T-helper 2 cell treated with Interferon-gamma antibody and Interleukin-4, amounts not matched to agents 100 ng/mL and 5 ng/mL, for 36 hours (primary cell): ENCODE measurements at regions not wholly inside any gene's neighbourhood (a gene's known extent, or its start where the extent isn't known, plus 50 kb on each side); places are given as distances from the start of the nearest gene placed in this dataset.

Source experiments
- intact Hi-C: fragments of 100-400 bp; cut with micrococcal nuclease; formaldehyde crosslinking; loops from one replicate; pipeline ENCODE4 v1.15.1; 2023

DNA sequence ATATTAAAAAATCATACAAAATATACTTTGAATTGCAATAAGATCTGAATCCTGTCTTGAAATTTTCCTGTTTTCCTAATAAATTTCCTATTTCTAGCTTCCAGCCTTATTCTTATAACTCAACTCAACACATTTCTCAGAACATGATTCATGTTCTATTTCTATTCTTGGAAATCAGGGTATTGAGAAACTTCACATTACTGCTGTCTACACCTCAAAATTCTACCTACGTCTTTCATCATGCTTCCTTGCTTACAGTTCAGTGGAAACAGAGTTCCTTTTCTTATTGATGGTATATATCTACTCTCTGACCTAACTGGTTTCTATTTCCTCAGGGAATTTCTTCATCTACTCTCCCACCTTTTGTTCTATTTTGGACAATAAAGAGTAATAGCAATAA, 2139.0 kb downstream of the ARAP2 start:
- intact Hi-C loops, result no loop called here

DNA sequence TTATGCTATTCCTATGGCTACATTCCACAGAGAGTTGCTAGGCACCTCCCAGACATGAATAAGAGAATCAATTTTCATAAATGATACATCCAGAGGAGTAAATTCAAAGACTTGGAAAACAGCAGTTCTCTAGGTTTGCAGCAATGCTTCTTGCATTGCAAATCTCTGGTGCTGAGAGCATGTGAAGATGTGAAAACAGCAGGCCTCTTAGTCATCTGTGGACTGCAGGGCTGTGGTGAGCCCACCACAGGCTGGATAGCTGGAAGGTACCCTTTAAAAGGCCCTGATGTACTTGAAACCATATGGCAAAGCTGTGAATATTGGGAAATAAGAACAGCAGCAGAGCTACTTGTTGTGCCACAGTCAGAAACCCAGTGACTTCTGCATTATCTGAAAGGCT, 2135.9 kb downstream of the ARAP2 start:
- intact Hi-C loops, result no loop called here

DNA sequence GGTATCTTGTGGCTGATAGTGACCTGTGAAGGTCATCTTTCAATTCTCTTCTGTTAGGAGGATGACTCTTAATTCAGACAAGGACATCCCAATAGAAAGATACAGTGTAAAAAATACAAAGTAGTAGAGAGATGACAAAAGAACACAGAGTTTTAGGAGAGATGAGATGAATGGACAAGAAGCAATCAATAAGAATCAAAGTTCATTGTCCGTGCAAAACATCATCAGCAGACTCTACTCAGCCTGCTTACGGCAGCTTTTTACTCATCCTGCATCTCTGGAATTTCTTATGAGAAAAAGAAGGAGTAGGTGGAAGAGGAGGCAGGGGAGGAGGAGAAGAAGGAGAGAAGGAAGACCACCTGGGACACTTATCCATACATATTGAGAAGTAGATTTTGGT, 2131.7 kb downstream of the ARAP2 start:
- intact Hi-C loops, result no loop called here

- intact Hi-C loops, result no loop called here
These were observed 2105.9 kb downstream of the ARAP2 start for GRCh38 chr4:34138385-34138784.

DNA sequence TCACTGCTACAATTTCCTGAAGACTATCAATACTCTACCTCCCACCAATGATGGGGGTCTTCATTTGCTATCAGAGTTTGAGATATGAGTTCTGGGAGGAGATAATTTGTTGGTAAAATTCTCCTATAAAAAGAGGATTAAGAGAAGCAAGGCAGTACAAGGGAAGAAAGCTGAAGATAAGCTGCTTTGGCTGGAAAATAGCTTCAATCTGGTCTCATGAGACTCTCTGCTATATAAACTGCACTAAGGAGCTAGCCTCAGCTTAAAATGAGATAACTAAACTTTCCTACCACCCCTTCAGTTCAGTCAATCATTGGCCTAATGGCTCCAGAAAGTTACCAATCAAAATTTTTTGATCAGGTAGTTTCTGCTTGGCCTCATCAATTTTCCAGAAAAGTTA, 2105.0 kb downstream of the ARAP2 start:
- intact Hi-C loops, result no loop called here

DNA sequence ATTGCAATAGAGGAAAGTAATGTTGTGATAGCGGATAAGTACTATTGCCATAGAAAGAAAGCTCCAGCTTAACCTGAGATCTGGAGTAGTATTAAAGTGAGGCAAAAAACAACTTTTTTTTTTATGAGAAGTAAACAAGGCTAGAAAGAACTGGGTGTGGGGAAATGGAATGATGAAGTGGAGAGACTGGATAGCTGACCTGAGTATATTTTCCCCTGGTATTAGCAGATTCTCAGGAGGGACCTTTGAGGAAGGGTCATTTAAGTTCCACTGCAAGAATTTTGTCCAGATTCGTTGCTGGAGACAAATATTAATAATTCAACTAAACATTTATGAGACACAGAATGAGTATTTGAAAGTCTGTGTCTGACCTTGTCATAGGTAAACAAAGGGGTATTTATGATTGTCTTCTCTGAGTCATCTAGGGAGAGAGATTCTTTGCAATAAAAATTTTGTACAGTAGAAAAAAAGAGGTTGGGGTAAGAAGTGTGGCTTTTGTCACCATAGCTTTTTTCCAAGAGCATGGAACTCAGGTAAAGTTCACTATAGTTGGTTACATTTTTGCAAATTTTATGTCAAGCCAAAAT, 2095.9 kb downstream of the ARAP2 start:
- intact Hi-C loops, result no loop called here

- intact Hi-C loops, result no loop called here
These were observed 2086.8 kb downstream of the ARAP2 start for GRCh38 chr4:34157547-34157946.

DNA sequence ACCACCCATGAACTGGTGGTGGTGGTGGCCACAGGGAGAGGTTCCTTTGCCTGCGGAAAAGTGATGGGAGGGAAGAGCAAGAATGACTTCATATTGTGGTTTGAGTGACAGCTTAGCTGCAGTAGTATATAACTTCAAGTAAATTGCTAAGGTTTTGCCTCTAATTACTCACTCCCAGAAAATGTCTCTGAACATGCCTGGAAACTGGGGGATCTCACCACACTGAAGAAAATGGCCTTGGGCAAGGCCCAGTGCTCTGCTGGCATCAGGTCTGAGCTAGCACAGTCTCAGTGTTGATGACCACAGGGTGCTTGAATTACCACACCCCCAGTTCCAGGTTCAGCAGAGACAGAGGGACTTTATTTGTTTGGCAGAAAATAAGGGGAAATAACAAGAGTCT, 2085.4 kb downstream of the ARAP2 start:
- intact Hi-C loops, result no loop called here

DNA sequence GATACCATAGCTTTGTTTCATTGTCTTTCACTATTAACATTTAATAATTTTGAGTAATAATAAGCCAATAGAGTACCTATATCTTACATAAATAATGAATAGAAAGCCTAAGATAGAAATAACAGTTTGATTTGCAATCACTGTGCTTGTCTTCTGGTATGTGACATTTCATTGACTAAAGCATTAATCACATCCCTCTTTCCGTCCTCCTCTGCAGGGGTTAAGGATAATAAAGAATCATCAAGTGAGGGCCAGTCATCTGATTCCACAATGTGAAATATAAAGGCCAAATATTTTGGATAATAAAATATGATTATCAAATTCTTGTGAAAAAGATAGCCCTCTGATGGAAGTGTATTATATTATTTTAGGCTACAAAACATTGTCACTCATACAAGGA, 2073.4 kb downstream of the ARAP2 start:
- intact Hi-C loops, result no loop called here

DNA sequence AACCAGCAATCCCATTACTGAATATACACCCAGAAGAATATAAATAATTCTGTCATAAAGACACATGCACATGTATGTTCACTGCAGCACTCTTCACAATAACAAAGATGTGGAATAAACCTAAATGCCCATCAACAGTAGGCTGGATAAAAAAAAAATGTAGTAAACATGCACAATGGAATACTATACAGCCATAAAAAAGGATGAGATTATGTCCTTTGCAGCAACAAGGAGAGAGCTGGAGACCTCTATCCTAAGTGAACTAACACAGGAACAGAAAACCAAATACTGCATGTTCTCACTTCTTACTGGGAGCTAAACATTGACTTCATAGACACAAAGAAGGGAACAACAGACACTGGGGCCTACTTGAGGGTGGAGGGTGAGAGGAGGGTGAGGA, 2067.7 kb downstream of the ARAP2 start:
- intact Hi-C loops, result no loop called here

GRCh38 chr4:34178476-34178875, 2065.8 kb downstream of the ARAP2 start:
- intact Hi-C loops, result no loop called here

DNA sequence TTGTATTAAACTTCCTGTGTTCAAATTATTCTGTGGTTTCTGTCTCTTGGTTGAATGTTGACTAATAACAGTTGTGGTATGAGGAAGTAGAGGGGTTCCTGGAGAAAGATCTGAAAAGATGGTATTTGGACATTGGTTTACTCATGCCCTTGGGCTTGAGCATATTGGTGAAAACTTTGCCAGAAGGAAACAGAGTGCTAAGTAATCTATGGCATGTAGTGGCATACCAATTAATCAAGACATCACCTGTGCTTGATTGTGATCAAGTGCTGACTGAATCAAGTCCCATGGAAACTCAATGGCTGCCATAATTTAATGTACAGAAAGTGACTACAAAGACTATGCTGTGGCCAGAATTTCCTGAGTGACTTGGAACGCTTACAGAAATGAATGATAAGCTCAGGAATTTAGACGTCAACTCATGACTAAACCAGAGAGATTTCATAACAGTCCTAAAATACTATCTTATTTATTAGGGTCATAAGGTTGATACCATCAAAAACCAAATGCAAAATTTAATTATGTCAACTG, 2062.9 kb downstream of the ARAP2 start:
- intact Hi-C loops, result no loop called here

GRCh38 chr4:34181891-34182290, 2062.4 kb downstream of the ARAP2 start:
- intact Hi-C loops, result no loop called here

DNA sequence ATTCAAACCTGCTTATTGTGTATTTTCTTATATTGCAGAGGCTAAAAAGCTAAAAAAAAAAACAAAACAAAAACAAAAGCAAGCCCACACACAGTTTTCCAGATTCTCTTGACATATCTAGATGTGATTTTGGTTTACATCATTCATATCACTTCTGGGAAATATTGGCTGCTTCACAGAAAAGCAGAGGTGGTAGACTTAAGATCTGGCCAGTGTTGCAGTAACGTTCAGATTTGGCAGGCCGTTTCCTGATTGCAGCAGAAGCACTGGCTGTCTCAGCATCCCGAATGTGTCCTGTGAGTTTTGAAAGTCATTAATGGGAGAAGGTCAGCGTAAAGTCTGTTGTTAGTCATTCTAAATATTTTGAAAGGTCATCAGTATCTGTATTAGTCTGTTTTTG, 2062.0 kb downstream of the ARAP2 start:
- intact Hi-C loops, result no loop called here

- intact Hi-C loops, result no loop called here
These were observed 2060.4 kb downstream of the ARAP2 start for GRCh38 chr4:34183926-34184325.

DNA sequence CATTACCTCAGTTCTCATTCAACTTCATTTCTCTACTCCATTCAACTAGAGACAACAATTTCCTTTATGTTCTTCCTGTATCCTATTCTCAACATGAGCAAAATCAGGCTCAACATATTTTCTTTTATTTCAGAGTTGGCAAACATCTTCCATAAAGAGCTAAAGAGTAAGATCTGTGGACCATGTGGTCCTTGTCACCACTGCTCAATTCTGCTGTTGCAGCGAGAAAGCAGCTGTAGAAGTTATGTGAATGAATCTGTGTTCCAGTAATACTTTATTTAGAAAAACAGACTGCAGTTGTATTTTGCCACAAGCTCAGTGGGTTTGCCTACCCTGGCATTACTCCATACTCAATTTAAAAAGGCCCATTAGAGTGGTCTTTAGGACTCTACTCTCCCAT, 2057.3 kb downstream of the ARAP2 start:
- intact Hi-C loops, result no loop called here

- intact Hi-C loops, result no loop called here
These were observed 2052.9 kb downstream of the ARAP2 start for GRCh38 chr4:34191443-34191842.

- intact Hi-C loops, result no loop called here
These were observed 2050.7 kb downstream of the ARAP2 start for GRCh38 chr4:34193451-34194154.

DNA sequence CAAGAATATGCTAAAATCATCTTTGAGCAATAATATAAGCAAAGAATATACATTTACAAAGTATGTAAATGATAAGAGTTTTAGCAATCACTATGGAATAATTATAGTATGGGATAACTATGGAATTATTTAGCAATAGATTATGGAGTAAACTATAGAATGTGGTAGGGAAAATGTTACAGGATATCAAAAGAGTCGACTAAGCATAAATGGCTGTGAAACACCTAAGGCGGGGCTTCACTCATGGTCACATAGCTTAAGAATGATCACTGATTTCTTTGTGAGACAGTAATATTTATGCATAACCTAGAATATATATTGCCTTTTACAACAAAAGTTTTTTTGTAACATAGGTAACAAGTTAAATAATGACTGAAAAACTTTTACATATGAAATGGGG, 2049.7 kb downstream of the ARAP2 start:
- intact Hi-C loops, result no loop called here

- intact Hi-C loops, result no loop called here
These were observed 2047.9 kb downstream of the ARAP2 start for GRCh38 chr4:34196375-34196774.

DNA sequence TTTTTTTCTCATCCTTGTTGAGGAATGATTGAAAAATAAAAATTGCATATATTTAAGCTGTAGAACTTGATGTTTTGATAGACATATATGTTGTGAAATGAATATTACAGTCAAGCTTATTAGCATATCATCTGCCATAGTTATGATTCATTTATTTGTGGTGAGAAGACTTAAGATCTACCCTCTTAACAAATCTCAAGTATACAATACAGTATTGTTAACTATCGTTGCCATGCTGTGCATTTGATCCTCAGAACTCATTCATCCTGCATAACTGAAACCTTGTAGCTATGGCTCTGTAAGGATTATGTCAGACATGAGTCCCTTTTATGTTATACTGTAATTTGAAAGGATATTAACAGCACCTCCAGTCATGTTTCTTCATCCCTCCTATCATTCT, 2045.3 kb downstream of the ARAP2 start:
- intact Hi-C loops, result no loop called here

DNA sequence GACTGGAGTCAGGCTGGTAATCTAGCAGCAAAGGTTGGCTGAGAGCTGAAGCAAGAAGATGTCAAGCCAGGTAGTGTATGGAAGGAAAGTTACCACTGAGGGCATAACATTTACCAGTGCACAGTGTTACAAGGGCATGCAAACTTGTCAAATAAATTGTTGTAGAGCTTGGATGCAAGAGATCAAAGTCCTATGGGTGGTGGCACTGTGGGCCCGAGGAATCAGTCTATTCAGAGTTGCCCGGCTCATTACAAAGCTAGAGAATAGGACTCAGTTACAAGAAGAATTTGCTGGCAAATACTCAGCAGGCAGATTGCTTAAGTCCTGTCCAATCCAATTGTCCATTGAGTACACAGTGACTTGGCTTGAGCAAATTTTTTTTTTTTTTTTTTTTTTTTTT, 2043.8 kb downstream of the ARAP2 start:
- intact Hi-C loops, result no loop called here

DNA sequence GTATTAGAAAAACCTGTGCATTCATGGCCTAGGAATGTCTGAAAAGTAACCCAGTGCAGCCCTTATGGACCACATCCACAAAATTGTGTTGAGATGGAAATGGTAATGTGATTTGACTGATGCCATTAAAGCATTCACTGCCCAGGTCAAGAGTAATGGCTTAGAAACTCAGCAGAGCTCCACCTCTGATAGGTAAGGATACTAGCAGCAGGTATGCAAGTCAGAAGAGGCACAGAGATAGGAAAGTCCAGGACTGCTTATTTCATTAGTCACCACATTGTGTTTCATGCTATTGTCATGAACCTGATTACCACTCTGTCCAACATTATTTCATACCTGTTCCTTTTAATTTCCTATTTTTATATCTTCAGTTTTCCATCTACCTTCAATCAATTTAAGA, 2042.2 kb downstream of the ARAP2 start:
- intact Hi-C loops, result no loop called here
